Heart right ventricle (tissue), 16 donors: ENCODE measurements at regions not wholly inside any gene's neighbourhood (a gene's known extent, or its start where the extent isn't known, plus 50 kb on each side); places are given as distances from the start of the nearest gene placed in this dataset.

ENCODE experiments used
- ATAC-seq, 8 donors: fragments of 200-7000 bp; cut with Tn5 transposase; one replicate each; pipeline ENCODE4 v1.9.1; 2020; ENCODE audit warnings: mild to moderate bottlenecking in 8 of 8, moderate library complexity in 8 of 8, moderate number of reproducible peaks in 1 of 8
- DNase-seq, 2 donors: peaks; one replicate each; pipeline ENCODE4 v3.0.0-alpha.2; 2020
- H3K27ac ChIP-seq, 10 donors: fragments of 200-600 bp; sonication (generic) in 2 of 10; one replicate each; pipeline versions ENCODE4 v1.5.0 to v1.8.0; 2020 to 2022; ENCODE audit warnings: mild to moderate bottlenecking in 3 of 10
- H3K27me3 ChIP-seq, 7 donors: fragments of 200-600 bp; one replicate each; pipeline ENCODE4 v1.8.0; 2021 to 2022; ENCODE audit warnings: mild to moderate bottlenecking in 2 of 7
- H3K36me3 ChIP-seq, 9 donors: fragments of 200-600 bp; sonication (generic) in 1 of 9; one replicate each; pipeline versions ENCODE4 v1.5.0 to v1.8.0; 2020 to 2022; ENCODE audit warnings: mild to moderate bottlenecking in 2 of 9
- H3K4me1 ChIP-seq, 9 donors: fragments of 200-600 bp; sonication (generic) in 1 of 9; one replicate each; pipeline versions ENCODE4 v1.5.0 to v1.8.0; 2020 to 2022; ENCODE audit warnings: mild to moderate bottlenecking in 4 of 9
- H3K4me3 ChIP-seq, 10 donors: fragments of 200-600 bp; sonication (generic) in 2 of 10; one replicate each; pipeline versions ENCODE4 v1.5.0 to v1.8.0; 2020 to 2022; ENCODE audit warnings: mild to moderate bottlenecking in 7 of 10, moderate library complexity in 2 of 10
- H3K9me3 ChIP-seq, 11 donors: fragments of 200-600 bp in 10 of 11; sonication (generic) in 2 of 11; one replicate each; pipeline versions ENCODE4 v1.5.0 to v1.8.0; 2013 to 2022; ENCODE audit warnings: mild to moderate bottlenecking in 2 of 11, control low read depth in 1 of 11, moderate library complexity in 1 of 11
- WGBS, 2 donors: extraction: QIAGEN DNeasy Blood & Tissue Kit; methylation state at CpG; one replicate each; pipeline ENCODE4 v1.1.7; 2013; ENCODE audit warnings: inconsistent platforms in 1 of 2; 5-methylcytosine and 5-hydroxymethylcytosine counted together
- intact Hi-C, 10 donors: fragments of 100-400 bp; cut with DNase I; formaldehyde crosslinking; loops; one replicate each; pipeline versions ENCODE4 v1.11.1 to v1.14.2; 2022
- TF ChIP-seq, protein P1 (sequence below), 9 donors: fragments of 200-600 bp; sonication (generic) in 2 of 9; IDR thresholded peaks; one replicate each; pipeline versions ENCODE4 v1.5.0 to v1.8.0; 2021 to 2022; ENCODE audit warnings: antibody characterized with exemption in 9 of 9, mild to moderate bottlenecking in 5 of 9, moderate library complexity in 1 of 9
- donor health status: Arrhythmogenic right ventricular cardiomyopathy.
- donor health status: ischemic (EF 13 %, LVEDD 7.1; RV severe dilation, severe dysfunction).
- donor health status: healthy with polysubstance abuse.
- donor health status: DM: no; HTN: yes; CAD: no.
- donor health status: DM: no; HTN: no; CAD: no.
- donor health status: ischemic (EF 25% LVEDD 6.9; RV normal size, moderate dysfunction).
- donor health status: ischemic (EF 25% LVEDD 5.7; RV mildly dilated, moderate dysfunction).
- donor health status: healthy.
- donor health status: DM: yes; HTN: yes; CAD: no.
- donor health status: Ischemic cardiomyopathy.
- donor health status: ischemic (EF 35%, LVEDD 5.7; RV mildly dilated, moderate dysfunction).
- donor health status: nonischemic (EF 11% LVEDD 7.7; RV severe dilation, severe dysfunction).
- donor health status: DM: yes; HTN: yes; CAD: no.
- donor health status: PGD.
- donor health status: ischemic (EF 29% LVEDD 5.4; RV normal size, mild dysfunction).
- donor health status: nonischemic (EF 23%, LVEDD 6.1; RV moderate dilation, normal function).

DNA sequence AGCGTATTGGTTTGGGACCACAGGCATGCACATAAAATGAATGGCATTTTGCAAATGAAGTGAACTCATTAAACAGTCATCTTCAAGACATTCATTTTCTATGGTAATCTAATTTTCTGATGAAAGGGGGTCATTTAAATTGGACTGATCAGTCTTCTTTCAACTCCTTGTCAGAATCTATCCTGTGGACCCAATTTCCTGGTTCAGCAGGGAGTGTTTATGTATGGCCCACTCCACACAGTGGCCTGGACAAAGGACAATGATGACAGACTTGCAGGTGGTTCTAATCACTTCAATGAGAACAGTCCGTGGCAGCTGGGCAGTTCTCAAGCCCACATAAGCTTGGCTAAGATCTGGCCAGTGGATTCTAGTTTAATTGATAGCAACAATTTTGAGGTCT is 448.1 kb downstream of the DCDC2C start:
- no peak for ATAC-seq
- WGBS, 2 donors: 68 to 76% methylated on average over 2 of the region's 2 CpGs

GRCh38 chr2:4152051-4152450 is 448.7 kb downstream of the DCDC2C start:
- ATAC-seq (no peak), DNase-seq (no peak)
- Histone ChIP-seq H3K4me1 (no peaks in the 10 kb centered on the region), H3K36me3 (no peaks in the 10 kb centered on the region), H3K27me3 (no peaks in the 10 kb centered on the region), H3K9me3 (peaks cover 0 to 31% (median 0%) of the 10 kb centered on the region in 11 donors), H3K27ac (no peak overlapping the region), H3K4me3 (no peak overlapping the region)
- TF ChIP-seq, protein P1, sequence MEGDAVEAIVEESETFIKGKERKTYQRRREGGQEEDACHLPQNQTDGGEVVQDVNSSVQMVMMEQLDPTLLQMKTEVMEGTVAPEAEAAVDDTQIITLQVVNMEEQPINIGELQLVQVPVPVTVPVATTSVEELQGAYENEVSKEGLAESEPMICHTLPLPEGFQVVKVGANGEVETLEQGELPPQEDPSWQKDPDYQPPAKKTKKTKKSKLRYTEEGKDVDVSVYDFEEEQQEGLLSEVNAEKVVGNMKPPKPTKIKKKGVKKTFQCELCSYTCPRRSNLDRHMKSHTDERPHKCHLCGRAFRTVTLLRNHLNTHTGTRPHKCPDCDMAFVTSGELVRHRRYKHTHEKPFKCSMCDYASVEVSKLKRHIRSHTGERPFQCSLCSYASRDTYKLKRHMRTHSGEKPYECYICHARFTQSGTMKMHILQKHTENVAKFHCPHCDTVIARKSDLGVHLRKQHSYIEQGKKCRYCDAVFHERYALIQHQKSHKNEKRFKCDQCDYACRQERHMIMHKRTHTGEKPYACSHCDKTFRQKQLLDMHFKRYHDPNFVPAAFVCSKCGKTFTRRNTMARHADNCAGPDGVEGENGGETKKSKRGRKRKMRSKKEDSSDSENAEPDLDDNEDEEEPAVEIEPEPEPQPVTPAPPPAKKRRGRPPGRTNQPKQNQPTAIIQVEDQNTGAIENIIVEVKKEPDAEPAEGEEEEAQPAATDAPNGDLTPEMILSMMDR (IDR thresholded peaks at IDR 0.05): no peak
- intact Hi-C loops: no loop called here
- WGBS, 2 donors: 89 to 96% methylated on average over 1 of the region's 1 CpG

More for the DNA sequence above, 448.1 kb downstream of the DCDC2C start:
- Histone ChIP-seq H3K4me1 (no peaks in the 10 kb centered on the region), H3K27me3 (no peaks in the 10 kb centered on the region), H3K27ac (no peak overlapping the region), H3K9me3 (peaks cover 0 to 29% (median 0%) of the 10 kb centered on the region in 11 donors), H3K36me3 (no peaks in the 10 kb centered on the region), H3K4me3 (no peak overlapping the region)
- no peak for DNase-seq
- intact Hi-C loops: no loop called here
- TF ChIP-seq, protein P1 (IDR thresholded peaks at IDR 0.05): no peak

- peaks cover 0 to 86% (median 7%) of the 10 kb centered on the region in 11 donors for H3K9me3 ChIP-seq
- H3K27ac ChIP-seq: no peak overlapping the region
- TF ChIP-seq, protein P1 (IDR thresholded peaks at IDR 0.05): no peak
- no peaks in the 10 kb centered on the region for H3K4me1 ChIP-seq
- 84 to 91% methylated on average over 2 of the region's 2 CpGs for WGBS, 2 donors
- ATAC-seq (no peak), DNase-seq (no peak)
- no peaks in the 10 kb centered on the region for H3K27me3 ChIP-seq
- no peak overlapping the region for H3K4me3 ChIP-seq
- no peaks in the 10 kb centered on the region for H3K36me3 ChIP-seq
- intact Hi-C loops: no loop called here
Measured at GRCh38 chr2:4168834-4169233, 465.5 kb downstream of the DCDC2C start.

DNA sequence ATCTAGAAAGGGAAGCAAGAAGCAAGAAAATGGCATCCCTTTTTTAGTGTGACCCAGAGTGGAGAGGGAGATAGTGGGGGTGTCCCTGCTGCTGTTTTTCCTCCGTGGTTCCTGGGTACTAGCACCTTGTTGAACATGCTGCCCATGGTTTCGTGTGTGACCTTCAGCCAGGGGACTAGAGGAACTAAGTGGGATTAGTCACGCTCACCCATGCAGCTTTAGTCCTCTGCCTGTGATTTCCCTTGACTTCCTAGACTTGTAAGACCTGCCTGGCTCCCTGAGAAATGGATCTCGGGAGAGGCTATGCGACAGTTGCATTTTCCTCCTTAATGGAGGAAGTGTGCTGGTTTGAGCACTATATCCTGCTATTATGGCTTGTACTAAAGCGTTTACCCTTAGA is 471.4 kb downstream of the DCDC2C start:
- 74 to 75% methylated on average over 6 of the region's 6 CpGs for WGBS, 2 donors
- H3K9me3 ChIP-seq: peaks cover 0 to 92% (median 23%) of the 10 kb centered on the region in 11 donors

More for the DNA sequence above, 471.4 kb downstream of the DCDC2C start:
- intact Hi-C loops: loop anchor here in 1 of 10 donors (1.0 kb wide), 1 partner anchor 7 kb away; no protein-coding TSS in a partner anchor
- TF ChIP-seq, protein P1 (IDR thresholded peaks at IDR 0.05): no peak
- Histone ChIP-seq H3K27ac (no peak overlapping the region), H3K4me3 (no peak overlapping the region), H3K4me1 (no peaks in the 10 kb centered on the region), H3K27me3 (no peaks in the 10 kb centered on the region), H3K36me3 (no peaks in the 10 kb centered on the region)
- ATAC-seq: no peak
- DNase-seq: no peak
